ENCODE measurements at regions not wholly inside any gene's neighbourhood (a gene's known extent, or its start where the extent isn't known, plus 50 kb on each side); places are given as distances from the start of the nearest gene placed in this dataset.

- TF ChIP-seq CTCF (conservative IDR thresholded peaks at IDR 0.05; ENCODE audit: low read depth, low read length), result no peak
- no peak for DNase-seq (ENCODE audit: low read depth)
- H3K4me3 ChIP-seq (ENCODE audit: low read length), result no peak overlapping the region
Observed at GRCh38 chr3:22582266-22582665, 620.9 kb upstream of the UBE2E2 start.

GRCh38 chr3:22585504-22585903, 617.6 kb upstream of the UBE2E2 start:
- DNase-seq (ENCODE audit: low read depth), result no peak
- no peak overlapping the region for H3K4me3 ChIP-seq (ENCODE audit: low read length)
- TF ChIP-seq CTCF (conservative IDR thresholded peaks at IDR 0.05; ENCODE audit: low read depth, low read length), result no peak

GRCh38 chr3:22585911-22586310, 617.2 kb upstream of the UBE2E2 start:
- no peak overlapping the region for H3K4me3 ChIP-seq (ENCODE audit: low read length)
- TF ChIP-seq CTCF (conservative IDR thresholded peaks at IDR 0.05; ENCODE audit: low read depth, low read length), result no peak
- no peak for DNase-seq (ENCODE audit: low read depth)

GRCh38 chr3:22587446-22587845, 615.7 kb upstream of the UBE2E2 start:
- H3K4me3 ChIP-seq (ENCODE audit: low read length), result no peak overlapping the region
- no peak for DNase-seq (ENCODE audit: low read depth)
- no peak for TF ChIP-seq CTCF (conservative IDR thresholded peaks at IDR 0.05; ENCODE audit: low read depth, low read length)

- TF ChIP-seq CTCF (conservative IDR thresholded peaks at IDR 0.05; ENCODE audit: low read depth, low read length), result no peak
- DNase-seq (ENCODE audit: low read depth), result no peak
- H3K4me3 ChIP-seq (ENCODE audit: low read length), result no peak overlapping the region
Observed at GRCh38 chr3:22593638-22594037, 609.5 kb upstream of the UBE2E2 start.

GRCh38 chr3:22594990-22595389, 608.1 kb upstream of the UBE2E2 start:
- no peak for TF ChIP-seq CTCF (conservative IDR thresholded peaks at IDR 0.05; ENCODE audit: low read depth, low read length)
- no peak overlapping the region for H3K4me3 ChIP-seq (ENCODE audit: low read length)
- DNase-seq (ENCODE audit: low read depth), result no peak

- no peak overlapping the region for H3K4me3 ChIP-seq (ENCODE audit: low read length)
- DNase-seq (ENCODE audit: low read depth), result no peak
- no peak for TF ChIP-seq CTCF (conservative IDR thresholded peaks at IDR 0.05; ENCODE audit: low read depth, low read length)
Observed at GRCh38 chr3:22606461-22606860, 596.7 kb upstream of the UBE2E2 start.
